MM.1S (cell line): ENCODE measurements at regions not wholly inside any gene's neighbourhood (a gene's known extent, or its start where the extent isn't known, plus 50 kb on each side); places are given as distances from the start of the nearest gene placed in this dataset.
A peak's percentile ranks its signal among the peaks of the same experiment; 100 is the strongest.

ENCODE experiments used
- DNase-seq: peaks from one replicate; pipeline ENCODE4 v3.0.0-alpha.2; 2015
- H2AFZ ChIP-seq: fragments of 300-600 bp; sonication (generic); 2 replicates; pipeline ENCODE4 v1.6.0; 2016; ENCODE audit warnings: antibody characterized with exemption, low read length
- H3F3A ChIP-seq: fragments of 300-600 bp; sonication (generic); 2 replicates; pipeline ENCODE4 v1.6.1; 2016; ENCODE audit warnings: mild to moderate bottlenecking, antibody characterized with exemption, low read length, moderate library complexity, mixed read lengths; ENCODE audit not compliant: insufficient read depth
- H3K27ac ChIP-seq: fragments of 300-600 bp; sonication (generic); 2 replicates; pipeline ENCODE4 v1.5.1; 2016; ENCODE audit warnings: mild to moderate bottlenecking, low read length
- H3K27me3 ChIP-seq: fragments of 300-600 bp; sonication (generic); replicated peaks from 2 replicates; pipeline ENCODE4 v1.6.0; 2016; ENCODE audit warnings: low read length; ENCODE audit not compliant: insufficient read depth
- H3K36me3 ChIP-seq: fragments of 300-600 bp; sonication (generic); replicated peaks from 2 replicates; pipeline ENCODE4 v1.6.1; 2016; ENCODE audit warnings: mild to moderate bottlenecking, low read length, mixed read lengths; ENCODE audit not compliant: insufficient read depth
- H3K4me1 ChIP-seq: fragments of 300-600 bp; sonication (generic); 2 replicates; pipeline ENCODE4 v1.6.1; 2016; ENCODE audit warnings: low read length, mixed read lengths
- H3K4me2 ChIP-seq: fragments of 300-600 bp; sonication (generic); 2 replicates; pipeline ENCODE4 v1.6.0; 2016; ENCODE audit warnings: low read depth, low read length
- H3K4me3 ChIP-seq: fragments of 300-600 bp; sonication (generic); 2 replicates; pipeline ENCODE4 v1.5.1; 2016; ENCODE audit warnings: low read length, mixed read lengths
- H3K79me2 ChIP-seq: fragments of 300-600 bp; sonication (generic); 2 replicates; pipeline ENCODE4 v1.6.1; 2016; ENCODE audit warnings: mixed run types, low read length, mixed read lengths
- H3K9ac ChIP-seq: fragments of 300-600 bp; sonication (generic); 2 replicates; pipeline ENCODE4 v1.6.1; 2016; ENCODE audit warnings: low read length, mixed read lengths
- H3K9me2 ChIP-seq: fragments of 300-600 bp; sonication (generic); replicated peaks from 2 replicates; pipeline ENCODE4 v1.6.1; 2016; ENCODE audit warnings: mild to moderate bottlenecking, low read length, mixed read lengths; ENCODE audit not compliant: insufficient read depth
- H3K9me3 ChIP-seq: fragments of 300-600 bp; sonication (generic); replicated peaks from 2 replicates; pipeline ENCODE4 v1.6.1; 2016; ENCODE audit warnings: mild to moderate bottlenecking, low read length, mixed read lengths; ENCODE audit not compliant: insufficient read depth
- H4K20me1 ChIP-seq: fragments of 300-600 bp; sonication (generic); 2 replicates; pipeline ENCODE4 v1.6.1; 2016; ENCODE audit warnings: mild to moderate bottlenecking, low read length, moderate library complexity, mixed read lengths; ENCODE audit not compliant: insufficient read depth
- EZH2 ChIP-seq: fragments of 300-600 bp; sonication (generic); optimal IDR thresholded peaks from 2 replicates; pipeline ENCODE3; 2017; ENCODE audit warnings: low read depth, mild to moderate bottlenecking, antibody characterized with exemption, low read length, mixed read lengths
- EZH2phosphoT487 ChIP-seq: fragments of 300-600 bp; sonication (generic); IDR thresholded peaks from 2 replicates; pipeline ENCODE4 v1.6.1; 2018; ENCODE audit warnings: antibody characterized with exemption, low read length
- TF ChIP-seq, protein P1 (sequence below): fragments of 300-600 bp; sonication (generic); IDR thresholded peaks from 2 replicates; pipeline ENCODE4 v1.5.1; 2016; ENCODE audit warnings: antibody characterized with exemption, low read length, mixed read lengths

DNA sequence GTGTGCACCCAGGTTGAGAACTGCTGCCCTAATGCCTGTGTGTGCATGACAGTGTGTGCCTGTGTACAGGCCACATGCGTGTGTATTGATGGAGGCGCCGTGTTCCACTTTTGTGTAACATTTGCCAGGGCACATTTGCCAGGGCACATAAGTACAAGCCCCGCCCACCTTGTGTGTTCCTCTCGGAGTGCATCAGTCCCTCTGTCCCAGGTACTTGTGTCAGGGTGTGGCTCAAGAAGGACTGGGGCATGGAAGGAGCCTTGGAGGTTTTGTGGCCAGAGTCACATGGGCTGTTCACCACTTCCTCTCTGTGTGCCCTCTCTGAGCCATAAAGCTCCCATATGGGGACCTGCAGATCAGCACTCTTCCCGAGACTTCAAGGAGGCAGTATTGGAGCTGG lies 73.9 kb downstream of the MRM1 start:
- peaks cover 15% of the 10 kb centered on the region for H3K4me1 ChIP-seq
- H3K27me3 ChIP-seq = peaks cover 12% of the 10 kb centered on the region
- peak overlapping the region; percentile 31 for H3K4me2 ChIP-seq

DNA sequence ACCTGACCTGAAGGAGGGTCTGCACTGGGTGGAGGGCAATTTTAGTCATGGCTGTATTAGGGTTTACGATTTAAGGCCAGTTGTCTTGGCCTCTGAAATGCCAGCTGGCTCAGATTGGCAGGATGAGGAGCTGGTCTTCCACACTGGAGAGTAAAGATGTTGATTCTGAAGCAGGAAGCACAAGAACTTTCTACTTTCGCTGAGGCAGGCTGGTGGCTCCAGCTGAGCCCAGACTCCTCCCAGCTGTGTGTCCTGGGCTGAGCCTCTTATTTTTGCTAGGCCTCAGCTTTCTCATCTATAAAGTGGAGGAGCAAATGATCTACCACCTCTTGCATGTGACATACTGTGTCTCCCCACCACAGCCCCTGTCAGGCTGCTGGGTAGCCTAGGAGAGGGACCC lies 74.4 kb downstream of the MRM1 start:
- Histone ChIP-seq H4K20me1 (no peaks in the 10 kb centered on the region), H3K79me2 (no peaks in the 10 kb centered on the region), H3K27me3 (peaks cover 16% of the 10 kb centered on the region), H3F3A (peaks cover 7% of the 10 kb centered on the region; the same call in 1 of the 2 replicates), H3K4me2 (peak overlapping the region; percentile 31), H3K27ac (no peak overlapping the region), H3K9ac (no peak overlapping the region), H2AFZ (no peak overlapping the region), H3K9me3 (no peaks in the 10 kb centered on the region), H3K36me3 (no peaks in the 10 kb centered on the region), H3K9me2 (no peaks in the 10 kb centered on the region), H3K4me1 (peaks cover 15% of the 10 kb centered on the region), H3K4me3 (no peak overlapping the region)
- TF ChIP-seq, protein P1, sequence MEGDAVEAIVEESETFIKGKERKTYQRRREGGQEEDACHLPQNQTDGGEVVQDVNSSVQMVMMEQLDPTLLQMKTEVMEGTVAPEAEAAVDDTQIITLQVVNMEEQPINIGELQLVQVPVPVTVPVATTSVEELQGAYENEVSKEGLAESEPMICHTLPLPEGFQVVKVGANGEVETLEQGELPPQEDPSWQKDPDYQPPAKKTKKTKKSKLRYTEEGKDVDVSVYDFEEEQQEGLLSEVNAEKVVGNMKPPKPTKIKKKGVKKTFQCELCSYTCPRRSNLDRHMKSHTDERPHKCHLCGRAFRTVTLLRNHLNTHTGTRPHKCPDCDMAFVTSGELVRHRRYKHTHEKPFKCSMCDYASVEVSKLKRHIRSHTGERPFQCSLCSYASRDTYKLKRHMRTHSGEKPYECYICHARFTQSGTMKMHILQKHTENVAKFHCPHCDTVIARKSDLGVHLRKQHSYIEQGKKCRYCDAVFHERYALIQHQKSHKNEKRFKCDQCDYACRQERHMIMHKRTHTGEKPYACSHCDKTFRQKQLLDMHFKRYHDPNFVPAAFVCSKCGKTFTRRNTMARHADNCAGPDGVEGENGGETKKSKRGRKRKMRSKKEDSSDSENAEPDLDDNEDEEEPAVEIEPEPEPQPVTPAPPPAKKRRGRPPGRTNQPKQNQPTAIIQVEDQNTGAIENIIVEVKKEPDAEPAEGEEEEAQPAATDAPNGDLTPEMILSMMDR = no peak
- TF ChIP-seq EZH2phosphoT487 = no peak
- TF ChIP-seq EZH2 = no peak
- peak; percentile 21 for DNase-seq

More for the DNA sequence above, 73.9 kb downstream of the MRM1 start:
- TF ChIP-seq, protein P1 = no peak
- TF ChIP-seq EZH2phosphoT487 (no peak), EZH2 (no peak)
- H4K20me1 ChIP-seq = no peaks in the 10 kb centered on the region
- H3K36me3 ChIP-seq = no peaks in the 10 kb centered on the region
- no peaks in the 10 kb centered on the region for H3K9me2 ChIP-seq
- peak; percentile 23 for DNase-seq
- no peak overlapping the region for H3K4me3 ChIP-seq
- H3K9me3 ChIP-seq = no peaks in the 10 kb centered on the region
- no peak overlapping the region for H3K27ac ChIP-seq
- H3K9ac ChIP-seq = no peak overlapping the region
- no peaks in the 10 kb centered on the region for H3K79me2 ChIP-seq
- H3F3A ChIP-seq = peaks cover 7% of the 10 kb centered on the region; the same call in 1 of the 2 replicates
- no peak overlapping the region for H2AFZ ChIP-seq

DNA sequence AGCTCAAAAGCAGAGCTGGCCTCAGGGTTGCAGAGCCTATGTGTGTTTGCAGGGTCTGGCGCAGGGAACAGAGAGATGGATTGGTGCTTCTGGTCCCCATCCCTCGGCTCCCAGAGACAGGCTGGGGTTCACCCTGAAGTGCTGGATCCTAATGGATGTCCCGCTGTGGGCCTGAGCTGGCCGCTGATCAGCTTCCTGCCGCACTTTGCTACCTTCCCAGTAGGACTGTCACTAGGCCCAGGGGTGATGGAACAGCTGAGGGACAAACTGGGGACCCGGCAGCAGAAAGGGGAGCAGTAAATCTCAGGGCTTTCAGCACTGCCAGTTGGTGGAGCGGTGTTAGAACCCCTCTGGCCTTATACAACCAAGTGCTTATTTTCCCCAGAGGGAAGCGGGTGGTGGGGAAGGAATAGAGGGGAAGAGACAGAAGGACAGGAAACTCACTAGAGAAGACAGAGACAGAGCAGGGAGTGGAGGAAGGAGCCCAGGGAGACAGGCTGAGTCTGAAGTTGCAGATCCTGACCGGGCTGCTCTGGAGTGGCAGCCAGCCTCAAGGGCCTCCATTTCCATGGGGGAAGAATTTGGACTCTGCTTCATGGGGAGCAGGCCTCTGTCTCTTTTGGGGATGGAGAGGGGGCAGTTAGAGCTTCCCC lies 78.6 kb downstream of the MRM1 start:
- Histone ChIP-seq H3K9me2 (no peaks in the 10 kb centered on the region), H3K4me1 (peaks cover 14% of the 10 kb centered on the region), H3K36me3 (no peaks in the 10 kb centered on the region), H3K27me3 (peaks cover 47% of the 10 kb centered on the region), H4K20me1 (no peaks in the 10 kb centered on the region), H3K4me2 (no peak overlapping the region), H3F3A (peaks cover 7% of the 10 kb centered on the region; the same call in 1 of the 2 replicates), H2AFZ (no peak overlapping the region), H3K4me3 (no peak overlapping the region), H3K27ac (no peak overlapping the region), H3K79me2 (no peaks in the 10 kb centered on the region), H3K9me3 (no peaks in the 10 kb centered on the region), H3K9ac (no peak overlapping the region)
- DNase-seq = no peak
- TF ChIP-seq, protein P1 = no peak
- TF ChIP-seq EZH2 (no peak), EZH2phosphoT487 (no peak)
